Neural cell (in vitro differentiated cells): ENCODE measurements at regions not wholly inside any gene's neighbourhood (a gene's known extent, or its start where the extent isn't known, plus 50 kb on each side); places are given as distances from the start of the nearest gene placed in this dataset.

ENCODE experiments used
- H2AFZ ChIP-seq: fragments of 200-600, 300-800 bp; sonication (generic), shearing (Covaris generic); 2 replicates; pipeline ENCODE4 v1.6.0; 2014; ENCODE audit warnings: low read depth, mild to moderate bottlenecking, antibody characterized with exemption, low read length, moderate library complexity
- H3F3A ChIP-seq: fragments of 200-600 bp; shearing (Covaris generic); 2 replicates; pipeline ENCODE4 v1.6.1; 2016; ENCODE audit warnings: mild to moderate bottlenecking, moderate library complexity, mixed read lengths, antibody characterized with exemption, low read length; ENCODE audit not compliant: insufficient read depth, poor library complexity, severe bottlenecking
- H3K27ac ChIP-seq: fragments of 200-600, 300-800 bp; sonication (generic), shearing (Covaris generic); 2 replicates; pipeline ENCODE4 v1.5.1; 2014; ENCODE audit warnings: mild to moderate bottlenecking, low read length, moderate library complexity
- H3K27me3 ChIP-seq: fragments of 300-800, 200-600 bp; sonication (generic), shearing (Covaris generic); 2 replicates; pipeline ENCODE4 v1.6.0; 2014; ENCODE audit warnings: mild to moderate bottlenecking, low read depth, low read length, moderate library complexity; ENCODE audit not compliant: insufficient read depth
- H3K36me3 ChIP-seq: fragments of 300-800, 200-600 bp; sonication (generic), shearing (Covaris generic); 2 replicates; pipeline ENCODE4 v1.5.1; 2014; ENCODE audit warnings: mild to moderate bottlenecking, antibody characterized with exemption, low read length, moderate library complexity; ENCODE audit not compliant: insufficient read depth
- H3K4me2 ChIP-seq: fragments of 300-800, 200-600 bp; sonication (generic), shearing (Covaris generic); 2 replicates; pipeline ENCODE4 v1.6.0; 2014; ENCODE audit warnings: mild to moderate bottlenecking, low read length
- H3K4me3 ChIP-seq: fragments of 300-800, 200-600 bp; sonication (generic), shearing (Covaris generic); 2 replicates; pipeline ENCODE4 v1.5.1; 2014; ENCODE audit warnings: mild to moderate bottlenecking, low read length, moderate library complexity
- H3K79me2 ChIP-seq: fragments of 200-600 bp; shearing (Covaris generic); replicated peaks from 2 replicates; pipeline ENCODE4 v1.6.0; 2014; ENCODE audit warnings: mild to moderate bottlenecking, low read length, moderate library complexity; ENCODE audit not compliant: insufficient read depth
- H3K9ac ChIP-seq: fragments of 300-800, 200-600 bp; sonication (generic), shearing (Covaris generic); 2 replicates; pipeline ENCODE4 v1.6.1; 2016; ENCODE audit warnings: mild to moderate bottlenecking, low read length, mixed read lengths
- H3K9me2 ChIP-seq: fragments of 200-600 bp; shearing (Covaris generic); 2 replicates; pipeline ENCODE4 v1.6.1; 2016; ENCODE audit warnings: mild to moderate bottlenecking, low read length, mixed read lengths; ENCODE audit not compliant: insufficient read depth
- H3K9me3 ChIP-seq: fragments of 200-600, 300-800 bp; sonication (generic), shearing (Covaris generic); 2 replicates; pipeline ENCODE4 v1.6.1; 2016; ENCODE audit warnings: mild to moderate bottlenecking, mixed run types, low read length, moderate library complexity, mixed read lengths
- H4K20me1 ChIP-seq: fragments of 200-600 bp; shearing (Covaris generic); 2 replicates; pipeline ENCODE4 v1.6.1; 2016; ENCODE audit warnings: mild to moderate bottlenecking, mixed run types; ENCODE audit not compliant: insufficient read depth
- EP300 ChIP-seq: fragments of 450-650 bp; conservative IDR thresholded peaks from 2 replicates; pipeline ENCODE4 v1.6.1; 2014; ENCODE audit warnings: antibody characterized with exemption, mild to moderate bottlenecking, moderate library complexity; ENCODE audit not compliant: poor library complexity, severe bottlenecking
- EZH2 ChIP-seq: fragments of 200-600, 300-800 bp; shearing (Covaris generic), sonication (generic); IDR thresholded peaks from 2 replicates; pipeline ENCODE4 v1.6.1; 2014; ENCODE audit warnings: antibody characterized with exemption, low read length, borderline replicate concordance, mild to moderate bottlenecking; ENCODE audit not compliant: insufficient read depth, poor library complexity, severe bottlenecking
- MXI1 ChIP-seq: fragments of 450-650 bp; conservative IDR thresholded peaks from 2 replicates; pipeline ENCODE4 v1.6.1; 2014; ENCODE audit warnings: antibody characterized with exemption, mild to moderate bottlenecking; ENCODE audit not compliant: poor library complexity, severe bottlenecking
- POLR2AphosphoS5 ChIP-seq: IDR thresholded peaks from 2 replicates; pipeline ENCODE4 v1.6.1; 2012
- RAD21 ChIP-seq: fragments of 450-650 bp; conservative IDR thresholded peaks from 2 replicates; pipeline ENCODE4 v1.6.1; 2014; ENCODE audit warnings: antibody characterized with exemption, mild to moderate bottlenecking, moderate library complexity
- SMC3 ChIP-seq: fragments of 450-650 bp; conservative IDR thresholded peaks from 2 replicates; pipeline ENCODE4 v1.6.1; 2014; ENCODE audit warnings: antibody characterized with exemption, mild to moderate bottlenecking, moderate library complexity; ENCODE audit not compliant: poor library complexity
- TAF1 ChIP-seq: IDR thresholded peaks from 2 replicates; pipeline ENCODE4 v1.6.1; 2012; ENCODE audit warnings: low read depth
- TF ChIP-seq, protein P1 (sequence below): IDR thresholded peaks from 2 replicates; pipeline ENCODE4 v1.6.1; 2012; ENCODE audit warnings: borderline replicate concordance
- TF ChIP-seq, protein P2 (sequence below): fragments of 450-650 bp; IDR thresholded peaks from 2 replicates; pipeline ENCODE4 v1.5.1; 2014; ENCODE audit warnings: antibody characterized with exemption, mild to moderate bottlenecking, moderate library complexity; ENCODE audit not compliant: poor library complexity, severe bottlenecking

DNA sequence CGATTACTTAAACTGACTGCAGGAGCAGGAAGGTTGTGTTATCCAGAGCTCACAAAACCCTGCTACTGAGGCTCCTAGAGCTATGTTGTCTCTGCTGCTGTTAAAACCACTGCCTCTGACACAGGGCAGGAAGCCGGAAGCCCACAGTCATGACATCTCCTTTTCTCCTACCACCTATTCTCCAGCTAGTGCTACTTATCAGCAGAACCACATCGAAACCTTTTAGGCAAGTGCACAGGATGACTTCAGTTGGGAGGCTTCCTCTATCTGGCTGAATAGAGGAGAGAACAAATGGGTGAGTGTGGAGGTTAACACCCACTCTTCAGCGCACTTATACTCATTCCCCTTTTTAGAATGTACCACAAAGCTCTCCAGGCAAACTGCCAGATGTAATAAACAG, 638.0 kb downstream of the OTOL1 start:
- H2AFZ ChIP-seq: no peak overlapping the region
- TF ChIP-seq, protein P1, sequence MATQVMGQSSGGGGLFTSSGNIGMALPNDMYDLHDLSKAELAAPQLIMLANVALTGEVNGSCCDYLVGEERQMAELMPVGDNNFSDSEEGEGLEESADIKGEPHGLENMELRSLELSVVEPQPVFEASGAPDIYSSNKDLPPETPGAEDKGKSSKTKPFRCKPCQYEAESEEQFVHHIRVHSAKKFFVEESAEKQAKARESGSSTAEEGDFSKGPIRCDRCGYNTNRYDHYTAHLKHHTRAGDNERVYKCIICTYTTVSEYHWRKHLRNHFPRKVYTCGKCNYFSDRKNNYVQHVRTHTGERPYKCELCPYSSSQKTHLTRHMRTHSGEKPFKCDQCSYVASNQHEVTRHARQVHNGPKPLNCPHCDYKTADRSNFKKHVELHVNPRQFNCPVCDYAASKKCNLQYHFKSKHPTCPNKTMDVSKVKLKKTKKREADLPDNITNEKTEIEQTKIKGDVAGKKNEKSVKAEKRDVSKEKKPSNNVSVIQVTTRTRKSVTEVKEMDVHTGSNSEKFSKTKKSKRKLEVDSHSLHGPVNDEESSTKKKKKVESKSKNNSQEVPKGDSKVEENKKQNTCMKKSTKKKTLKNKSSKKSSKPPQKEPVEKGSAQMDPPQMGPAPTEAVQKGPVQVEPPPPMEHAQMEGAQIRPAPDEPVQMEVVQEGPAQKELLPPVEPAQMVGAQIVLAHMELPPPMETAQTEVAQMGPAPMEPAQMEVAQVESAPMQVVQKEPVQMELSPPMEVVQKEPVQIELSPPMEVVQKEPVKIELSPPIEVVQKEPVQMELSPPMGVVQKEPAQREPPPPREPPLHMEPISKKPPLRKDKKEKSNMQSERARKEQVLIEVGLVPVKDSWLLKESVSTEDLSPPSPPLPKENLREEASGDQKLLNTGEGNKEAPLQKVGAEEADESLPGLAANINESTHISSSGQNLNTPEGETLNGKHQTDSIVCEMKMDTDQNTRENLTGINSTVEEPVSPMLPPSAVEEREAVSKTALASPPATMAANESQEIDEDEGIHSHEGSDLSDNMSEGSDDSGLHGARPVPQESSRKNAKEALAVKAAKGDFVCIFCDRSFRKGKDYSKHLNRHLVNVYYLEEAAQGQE: no peak
- no peak for TF ChIP-seq POLR2AphosphoS5
- H3K27ac ChIP-seq: no peak overlapping the region
- H3K36me3 ChIP-seq: no peaks in the 10 kb centered on the region
- no peaks in the 10 kb centered on the region for H3F3A ChIP-seq
- no peaks in the 10 kb centered on the region for H3K27me3 ChIP-seq
- H4K20me1 ChIP-seq: no peaks in the 10 kb centered on the region
- H3K9ac ChIP-seq: no peak overlapping the region
- H3K9me3 ChIP-seq: no peaks in the 10 kb centered on the region
- no peak overlapping the region for H3K4me2 ChIP-seq
- no peak overlapping the region for H3K4me3 ChIP-seq
- no peaks in the 10 kb centered on the region for H3K79me2 ChIP-seq
- no peaks in the 10 kb centered on the region for H3K9me2 ChIP-seq

DNA sequence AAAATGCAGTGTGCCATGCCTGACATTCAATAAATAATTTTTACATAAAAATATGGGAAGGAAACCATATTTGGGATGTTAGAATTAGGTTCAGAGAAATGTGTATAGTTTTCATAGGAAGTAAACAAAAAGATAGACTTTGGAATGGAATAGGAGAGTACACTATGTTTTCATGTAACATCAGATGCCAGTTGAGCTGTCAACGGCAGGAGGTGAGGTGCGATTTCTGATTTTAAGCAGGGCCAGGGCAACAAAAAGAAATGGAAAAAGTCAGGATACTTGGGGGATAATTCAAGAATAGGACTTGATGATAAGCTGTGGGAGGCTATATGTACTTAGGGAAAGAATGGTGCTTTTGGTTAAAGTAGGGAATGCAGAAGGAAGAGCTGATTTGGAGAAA, 639.5 kb downstream of the OTOL1 start:
- Histone ChIP-seq H3K4me3 (no peak overlapping the region), H3K9ac (no peak overlapping the region)

DNA sequence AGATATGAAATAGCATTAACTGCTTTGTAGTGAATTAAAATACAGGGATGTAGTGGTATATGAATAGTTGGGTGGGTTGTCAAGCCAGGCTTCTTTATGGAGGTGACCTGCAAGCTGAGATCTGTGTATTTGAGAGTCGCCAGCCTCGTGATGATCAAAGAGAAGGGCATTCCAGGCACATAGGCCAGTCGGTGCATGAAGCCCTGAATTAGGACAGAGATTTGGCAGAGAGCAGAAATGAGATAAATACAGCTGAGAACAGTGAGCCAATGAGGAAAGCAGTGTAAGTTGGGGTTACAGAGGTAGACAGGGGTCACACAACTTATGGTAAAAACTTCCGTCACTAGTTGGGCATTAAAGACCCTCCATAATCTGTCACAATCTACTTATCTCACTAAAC, 641.9 kb downstream of the OTOL1 start:
- Histone ChIP-seq H3K4me2 (no peak overlapping the region), H2AFZ (no peak overlapping the region), H3K4me3 (no peak overlapping the region), H3K9me3 (no peaks in the 10 kb centered on the region), H3K27me3 (no peaks in the 10 kb centered on the region), H4K20me1 (no peaks in the 10 kb centered on the region), H3F3A (no peaks in the 10 kb centered on the region), H3K79me2 (no peaks in the 10 kb centered on the region), H3K36me3 (no peaks in the 10 kb centered on the region), H3K9ac (no peak overlapping the region), H3K27ac (no peak overlapping the region), H3K9me2 (no peaks in the 10 kb centered on the region)
- no peak for TF ChIP-seq EP300
- TF ChIP-seq, protein P1: no peak
- no peak for TF ChIP-seq TAF1
- TF ChIP-seq RAD21: no peak
- TF ChIP-seq SMC3: no peak
- TF ChIP-seq POLR2AphosphoS5: no peak
- no peak for TF ChIP-seq MXI1
- no peak for TF ChIP-seq EZH2
- TF ChIP-seq, protein P2, sequence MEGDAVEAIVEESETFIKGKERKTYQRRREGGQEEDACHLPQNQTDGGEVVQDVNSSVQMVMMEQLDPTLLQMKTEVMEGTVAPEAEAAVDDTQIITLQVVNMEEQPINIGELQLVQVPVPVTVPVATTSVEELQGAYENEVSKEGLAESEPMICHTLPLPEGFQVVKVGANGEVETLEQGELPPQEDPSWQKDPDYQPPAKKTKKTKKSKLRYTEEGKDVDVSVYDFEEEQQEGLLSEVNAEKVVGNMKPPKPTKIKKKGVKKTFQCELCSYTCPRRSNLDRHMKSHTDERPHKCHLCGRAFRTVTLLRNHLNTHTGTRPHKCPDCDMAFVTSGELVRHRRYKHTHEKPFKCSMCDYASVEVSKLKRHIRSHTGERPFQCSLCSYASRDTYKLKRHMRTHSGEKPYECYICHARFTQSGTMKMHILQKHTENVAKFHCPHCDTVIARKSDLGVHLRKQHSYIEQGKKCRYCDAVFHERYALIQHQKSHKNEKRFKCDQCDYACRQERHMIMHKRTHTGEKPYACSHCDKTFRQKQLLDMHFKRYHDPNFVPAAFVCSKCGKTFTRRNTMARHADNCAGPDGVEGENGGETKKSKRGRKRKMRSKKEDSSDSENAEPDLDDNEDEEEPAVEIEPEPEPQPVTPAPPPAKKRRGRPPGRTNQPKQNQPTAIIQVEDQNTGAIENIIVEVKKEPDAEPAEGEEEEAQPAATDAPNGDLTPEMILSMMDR: no peak

More for the DNA sequence above, 639.5 kb downstream of the OTOL1 start:
- Histone ChIP-seq H3K27me3 (no peaks in the 10 kb centered on the region), H3K9me2 (no peaks in the 10 kb centered on the region), H3K79me2 (no peaks in the 10 kb centered on the region), H3K4me2 (no peak overlapping the region), H3K36me3 (no peaks in the 10 kb centered on the region), H3K9me3 (no peaks in the 10 kb centered on the region), H3F3A (no peaks in the 10 kb centered on the region), H2AFZ (no peak overlapping the region), H3K27ac (no peak overlapping the region), H4K20me1 (no peaks in the 10 kb centered on the region)
- TF ChIP-seq SMC3: no peak
